Esophagus muscularis mucosa (tissue), 3 donors: ENCODE measurements at regions not wholly inside any gene's neighbourhood (a gene's known extent, or its start where the extent isn't known, plus 50 kb on each side); places are given as distances from the start of the nearest gene placed in this dataset.

Source experiments
- EP300 ChIP-seq: sonication (generic); formaldehyde crosslinking; IDR thresholded peaks from one replicate; pipeline ENCODE4 v1.6.1; 2017; ENCODE audit warnings: antibody characterized with exemption
- TF ChIP-seq, protein P1 (sequence below), 3 experiments: fragments of 200-600 bp in 2 of 3; fragments of 450-650 bp in 1 of 3; sonication (generic) in 2 of 3; IDR thresholded peaks; one replicate each; pipeline ENCODE4 v1.5.1; 2017 to 2019; ENCODE audit warnings: antibody characterized with exemption in 3 of 3, mild to moderate bottlenecking in 2 of 3, moderate library complexity in 1 of 3

DNA sequence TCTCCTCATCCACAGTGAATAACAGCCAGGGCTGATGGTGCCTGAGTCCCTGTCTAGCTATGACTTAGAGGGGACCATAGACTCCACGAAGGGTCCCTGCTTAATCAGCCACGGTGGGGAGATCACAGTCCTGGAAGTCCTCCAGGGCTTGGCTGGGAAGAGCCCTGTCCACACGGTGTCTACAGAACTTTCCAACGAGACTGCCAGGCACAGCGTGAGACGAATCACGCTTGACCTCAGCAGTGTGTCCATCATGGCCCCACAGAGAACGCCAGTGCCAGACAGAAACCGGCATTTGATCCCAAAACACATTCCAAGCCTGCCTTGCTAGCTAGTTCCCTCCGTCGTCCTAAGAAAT lies 143.4 kb downstream of the CRYBB2 start:
- TF ChIP-seq EP300: no peak
- TF ChIP-seq, protein P1, sequence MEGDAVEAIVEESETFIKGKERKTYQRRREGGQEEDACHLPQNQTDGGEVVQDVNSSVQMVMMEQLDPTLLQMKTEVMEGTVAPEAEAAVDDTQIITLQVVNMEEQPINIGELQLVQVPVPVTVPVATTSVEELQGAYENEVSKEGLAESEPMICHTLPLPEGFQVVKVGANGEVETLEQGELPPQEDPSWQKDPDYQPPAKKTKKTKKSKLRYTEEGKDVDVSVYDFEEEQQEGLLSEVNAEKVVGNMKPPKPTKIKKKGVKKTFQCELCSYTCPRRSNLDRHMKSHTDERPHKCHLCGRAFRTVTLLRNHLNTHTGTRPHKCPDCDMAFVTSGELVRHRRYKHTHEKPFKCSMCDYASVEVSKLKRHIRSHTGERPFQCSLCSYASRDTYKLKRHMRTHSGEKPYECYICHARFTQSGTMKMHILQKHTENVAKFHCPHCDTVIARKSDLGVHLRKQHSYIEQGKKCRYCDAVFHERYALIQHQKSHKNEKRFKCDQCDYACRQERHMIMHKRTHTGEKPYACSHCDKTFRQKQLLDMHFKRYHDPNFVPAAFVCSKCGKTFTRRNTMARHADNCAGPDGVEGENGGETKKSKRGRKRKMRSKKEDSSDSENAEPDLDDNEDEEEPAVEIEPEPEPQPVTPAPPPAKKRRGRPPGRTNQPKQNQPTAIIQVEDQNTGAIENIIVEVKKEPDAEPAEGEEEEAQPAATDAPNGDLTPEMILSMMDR (IDR thresholded peaks at IDR 0.05): no peak
